PC-9 (cell line): ENCODE measurements at regions not wholly inside any gene's neighbourhood (a gene's known extent, or its start where the extent isn't known, plus 50 kb on each side); places are given as distances from the start of the nearest gene placed in this dataset.

Source experiments
- BruUV-seq: library from RNA; stranded (reverse); fragments of 400-500 nt; replicated peaks from 2 replicates; lab custom pipeline; 2021; lab: Mats Ljungman, UMichigan
- CTCF ChIA-PET: fragments of 300-600 bp; sonication (Branson Sonifier 250); formaldehyde crosslinking; loops from one replicate; lab custom pipeline; 2022; ENCODE audit warnings: antibody characterized with exemption; lab: Charles Lee
- POLR2A ChIA-PET: fragments of 300-600 bp; sonication (Branson Sonifier 250); formaldehyde crosslinking; loops from one replicate; lab custom pipeline; 2022; ENCODE audit warnings: antibody characterized with exemption; ENCODE audit not compliant: unreplicated experiment; lab: Charles Lee
- DNase-seq, 2 experiments: peaks; one replicate each; pipeline versions ENCODE4 v3.0.0 to v3.0.0-alpha.2; 2015 to 2022; ENCODE audit warnings: mixed read lengths in 1 of 2
- H2AFZ ChIP-seq: fragments of 200-600 bp; sonication (generic); 2 replicates; pipeline ENCODE4 v1.8.1; 2017; ENCODE audit warnings: antibody characterized with exemption
- H3F3A ChIP-seq: fragments of 200-600 bp; sonication (generic); 2 replicates; pipeline ENCODE4 v1.8.1; 2017; ENCODE audit warnings: antibody characterized with exemption, mild to moderate bottlenecking, low read depth; ENCODE audit not compliant: insufficient read depth
- H3K27ac ChIP-seq: fragments of 200-600 bp; sonication (generic); 2 replicates; pipeline ENCODE4 v1.6.1; 2016; ENCODE audit warnings: mixed run types
- H3K27me3 ChIP-seq: fragments of 200-600 bp; sonication (generic); 2 replicates; pipeline ENCODE4 v1.6.1; 2016; ENCODE audit warnings: low read depth, mixed run types; ENCODE audit not compliant: insufficient read depth
- H3K36me3 ChIP-seq: fragments of 200-600 bp; sonication (generic); 2 replicates; pipeline ENCODE4 v1.6.1; 2016; ENCODE audit warnings: low read depth, mixed run types
- H3K4me1 ChIP-seq: fragments of 200-600 bp; sonication (generic); replicated peaks from 2 replicates; pipeline ENCODE4 v1.6.1; 2016; ENCODE audit warnings: mixed run types; ENCODE audit not compliant: insufficient read depth
- H3K4me2 ChIP-seq: fragments of 200-600 bp; sonication (generic); 2 replicates; pipeline ENCODE4 v1.6.1; 2017; ENCODE audit warnings: mixed run types
- H3K4me3 ChIP-seq: fragments of 200-600 bp; sonication (generic); 2 replicates; pipeline ENCODE4 v1.6.1; 2016; ENCODE audit warnings: mixed run types
- H3K79me2 ChIP-seq: fragments of 200-600 bp; sonication (generic); 2 replicates; pipeline ENCODE4 v1.6.1; 2017; ENCODE audit warnings: low read depth, mixed run types
- H3K9me2 ChIP-seq: fragments of 200-600 bp; sonication (generic); 2 replicates; pipeline ENCODE4 v1.8.1; 2017; ENCODE audit warnings: mild to moderate bottlenecking; ENCODE audit not compliant: insufficient read depth
- H3K9me3 ChIP-seq: fragments of 200-600 bp; sonication (generic); 2 replicates; pipeline ENCODE4 v1.8.1; 2016; ENCODE audit warnings: low read depth; ENCODE audit not compliant: insufficient read depth
- H4K20me1 ChIP-seq: fragments of 200-600 bp; sonication (generic); 2 replicates; pipeline ENCODE4 v1.8.1; 2017; ENCODE audit not compliant: insufficient read depth
- CTCF ChIP-seq: fragments of 200-600 bp; sonication (generic); conservative IDR thresholded peaks from 2 replicates; pipeline ENCODE4 v1.6.1; 2017; ENCODE audit warnings: mixed run types, antibody characterized with exemption, mild to moderate bottlenecking, moderate library complexity
- EZH2 ChIP-seq: fragments of 200-600 bp; sonication (generic); IDR thresholded peaks from 2 replicates; pipeline ENCODE4 v1.8.0; 2017; ENCODE audit warnings: antibody characterized with exemption, low read depth
- intact Hi-C: fragments of 100-400 bp; cut with micrococcal nuclease; formaldehyde crosslinking; loops from one replicate; pipeline ENCODE4 v1.10.0; 2022; ENCODE audit not compliant: unreplicated experiment

DNA sequence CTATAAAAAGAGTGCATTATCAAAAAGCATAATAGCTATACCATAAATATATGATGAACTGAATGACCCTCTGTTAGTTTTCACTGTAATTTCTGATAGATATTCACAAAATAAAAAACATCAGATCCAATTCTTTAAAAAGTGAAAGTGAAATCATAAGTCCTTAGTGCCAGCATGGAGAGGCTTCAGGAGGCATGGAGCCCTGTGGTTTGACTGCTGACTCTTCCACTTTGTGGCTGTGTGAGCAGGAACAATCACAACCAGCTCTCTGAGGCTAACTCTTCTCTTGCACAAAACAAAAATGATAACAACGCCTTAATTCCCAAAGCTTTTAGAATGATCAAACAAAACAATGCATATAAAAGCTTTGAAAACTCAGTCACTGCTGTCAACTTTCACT, 1143.9 kb downstream of the PDHA2 start:
- H2AFZ ChIP-seq: no peak overlapping the region
- CTCF ChIA-PET: no interaction called here
- DNase-seq: no peak
- TF ChIP-seq EZH2 (no peak), CTCF (no peak)
- intact Hi-C loops: no loop called here
- no peaks in the 10 kb centered on the region for H3K36me3 ChIP-seq
- no peaks in the 10 kb centered on the region for H3K79me2 ChIP-seq
- no peaks in the 10 kb centered on the region for H3K27me3 ChIP-seq
- no peaks in the 10 kb centered on the region for H3K9me3 ChIP-seq
- H3K27ac ChIP-seq: no peak overlapping the region
- no TSS peak for BruUV-seq
- no peaks in the 10 kb centered on the region for H3K4me1 ChIP-seq
- no peaks in the 10 kb centered on the region for H3F3A ChIP-seq
- no peaks in the 10 kb centered on the region for H4K20me1 ChIP-seq
- no peaks in the 10 kb centered on the region for H3K9me2 ChIP-seq
- H3K4me3 ChIP-seq: no peak overlapping the region
- POLR2A ChIA-PET: no interaction called here
- no peak overlapping the region for H3K4me2 ChIP-seq

GRCh38 chr4:96986816-96987215, 1146.9 kb downstream of the PDHA2 start:
- BruUV-seq: no TSS peak

DNA sequence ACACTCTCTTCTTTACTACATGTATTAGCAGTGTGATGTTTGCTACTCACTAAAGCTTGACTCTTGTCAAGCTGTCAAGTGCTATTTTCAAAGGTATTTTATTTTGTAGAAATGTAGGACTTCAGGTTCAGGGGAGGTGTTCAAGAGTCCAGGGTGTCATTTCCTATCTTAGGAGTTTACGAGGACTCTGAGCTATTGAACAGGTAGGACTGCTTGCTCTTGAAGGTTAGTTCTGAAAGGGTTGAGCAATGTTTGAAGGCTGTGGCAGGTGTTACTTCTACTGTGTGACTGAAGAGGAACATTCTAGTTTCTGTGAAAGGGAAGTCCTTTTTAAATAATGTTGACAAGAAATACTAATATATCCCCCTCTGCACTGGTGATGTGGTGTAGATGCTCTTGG, 1151.2 kb downstream of the PDHA2 start:
- Histone ChIP-seq H3F3A (no peaks in the 10 kb centered on the region), H3K4me2 (no peak overlapping the region), H3K9me2 (no peaks in the 10 kb centered on the region), H3K27ac (no peak overlapping the region), H3K9me3 (no peaks in the 10 kb centered on the region), H3K79me2 (no peaks in the 10 kb centered on the region), H3K27me3 (no peaks in the 10 kb centered on the region), H3K36me3 (no peaks in the 10 kb centered on the region), H2AFZ (no peak overlapping the region), H4K20me1 (no peaks in the 10 kb centered on the region), H3K4me1 (no peaks in the 10 kb centered on the region), H3K4me3 (no peak overlapping the region)
- POLR2A ChIA-PET: no interaction called here
- no peak for TF ChIP-seq EZH2
- TF ChIP-seq CTCF: no peak
- no TSS peak for BruUV-seq
- intact Hi-C loops: no loop called here
- CTCF ChIA-PET: no interaction called here
- DNase-seq: no peak

More at GRCh38 chr4:96986816-96987215, 1146.9 kb downstream of the PDHA2 start:
- Histone ChIP-seq H4K20me1 (no peaks in the 10 kb centered on the region), H3F3A (no peaks in the 10 kb centered on the region), H3K4me1 (no peaks in the 10 kb centered on the region), H2AFZ (no peak overlapping the region), H3K9me3 (no peaks in the 10 kb centered on the region), H3K27me3 (no peaks in the 10 kb centered on the region), H3K9me2 (no peaks in the 10 kb centered on the region), H3K4me3 (no peak overlapping the region), H3K4me2 (no peak overlapping the region), H3K36me3 (no peaks in the 10 kb centered on the region), H3K27ac (no peak overlapping the region), H3K79me2 (no peaks in the 10 kb centered on the region)
- intact Hi-C loops: no loop called here
- TF ChIP-seq CTCF (no peak), EZH2 (no peak)
- POLR2A ChIA-PET: no interaction called here
- DNase-seq: no peak
- CTCF ChIA-PET: no interaction called here
